GM12878 (cell line): ENCODE measurements at regions not wholly inside any gene's neighbourhood (a gene's known extent, or its start where the extent isn't known, plus 50 kb on each side); places are given as distances from the start of the nearest gene placed in this dataset.

Experiments used
- CEBPZ ChIP-seq: fragments of 150-350 bp; IDR thresholded peaks from 2 replicates; pipeline ENCODE4 v1.6.1; 2016; ENCODE audit warnings: low read depth, low read length
- CTCF ChIP-seq, 3 experiments: IDR thresholded peaks in 2 of 3; conservative IDR thresholded peaks in 1 of 3; 2 replicates each; pipeline ENCODE4 v1.5.1; 2011; ENCODE audit warnings: low read depth in 3 of 3, low read length in 3 of 3, mild to moderate bottlenecking in 3 of 3, control low read depth in 2 of 3, moderate library complexity in 2 of 3, inconsistent platforms in 1 of 3, mixed read lengths in 1 of 3; ENCODE audit not compliant: control insufficient read depth in 2 of 3, insufficient read depth in 1 of 3; ENCODE audit errors: extremely low read depth in 1 of 3
- POLR2A ChIP-seq: IDR thresholded peaks from 2 replicates; pipeline ENCODE4 v1.6.1; 2011; ENCODE audit warnings: low read depth, mild to moderate bottlenecking, low read length
- RAD51 ChIP-seq: fragments of 450-650 bp; IDR thresholded peaks from 2 replicates; pipeline ENCODE4 v1.6.1; 2016; ENCODE audit warnings: moderate library complexity, mild to moderate bottlenecking, inconsistent platforms
- RCOR1 ChIP-seq: conservative IDR thresholded peaks from 2 replicates; pipeline ENCODE4 v1.6.1; 2012; ENCODE audit warnings: low read depth, low read length, improper control_type of control experiment
- YY1 ChIP-seq: IDR thresholded peaks from 2 replicates; pipeline ENCODE4 v1.6.1; 2011; ENCODE audit warnings: low read depth, mild to moderate bottlenecking, low read length

- no peak for TF ChIP-seq CTCF (IDR thresholded peaks at IDR 0.05 in 2 of 3, conservative IDR thresholded peaks at IDR 0.05 in 1 of 3; ENCODE audit: control insufficient read depth in 2 of 3, extremely low read depth in 1 of 3, insufficient read depth in 1 of 3, low read depth in 3 of 3, low read length in 3 of 3)
- no peak for TF ChIP-seq YY1
- no peak for TF ChIP-seq RAD51
- no peak for TF ChIP-seq CEBPZ
- no peak for TF ChIP-seq RCOR1
- no peak for TF ChIP-seq POLR2A
These were observed 516.3 kb downstream of the BCOR start for GRCh38 chrX:39581411-39581810.
